ENCODE measurements at regions not wholly inside any gene's neighbourhood (a gene's known extent, or its start where the extent isn't known, plus 50 kb on each side); places are given as distances from the start of the nearest gene placed in this dataset.

GRCh38 chr20:20877079-20877478 lies 164.6 kb upstream of the RALGAPA2 start:
- Histone ChIP-seq H3K9me3 (replicated peaks) (no peaks in the 10 kb centered on the region), H3K27ac (replicated peaks) (no peak overlapping the region), H3K4me3 (no peak overlapping the region), H3K36me3 (no peaks in the 10 kb centered on the region), H3K4me1 (no peaks in the 10 kb centered on the region), H3K27me3 (ENCODE audit: low read depth) (peaks cover 79% of the 10 kb centered on the region)
- no peak for TF ChIP-seq CTCF (IDR thresholded peaks at IDR 0.05; ENCODE audit: borderline replicate concordance)
- intact Hi-C loops (cut with micrococcal nuclease) = no loop called here
- no peak for DNase-seq

- peaks cover 84% of the 10 kb centered on the region for H3K27me3 ChIP-seq (ENCODE audit: low read depth)
- H3K36me3 ChIP-seq = no peaks in the 10 kb centered on the region
- no peaks in the 10 kb centered on the region for H3K9me3 ChIP-seq (replicated peaks)
- intact Hi-C loops (cut with micrococcal nuclease) = no loop called here
- H3K27ac ChIP-seq (replicated peaks) = no peak overlapping the region
- no peak overlapping the region for H3K4me3 ChIP-seq
- no peaks in the 10 kb centered on the region for H3K4me1 ChIP-seq
- DNase-seq = no peak
- TF ChIP-seq CTCF (IDR thresholded peaks at IDR 0.05; ENCODE audit: borderline replicate concordance) = no peak
Measured at GRCh38 chr20:20875716-20876115, 163.3 kb upstream of the RALGAPA2 start.

GRCh38 chr20:20872428-20872827 lies 160.0 kb upstream of the RALGAPA2 start:
- no peak for TF ChIP-seq CTCF (IDR thresholded peaks at IDR 0.05; ENCODE audit: borderline replicate concordance)
- Histone ChIP-seq H3K9me3 (replicated peaks) (no peaks in the 10 kb centered on the region), H3K27me3 (ENCODE audit: low read depth) (peaks cover 91% of the 10 kb centered on the region), H3K4me3 (no peak overlapping the region), H3K36me3 (no peaks in the 10 kb centered on the region), H3K27ac (replicated peaks) (no peak overlapping the region), H3K4me1 (no peaks in the 10 kb centered on the region)
- intact Hi-C loops (cut with micrococcal nuclease) = no loop called here
- no peak for DNase-seq

- Histone ChIP-seq H3K27me3 (ENCODE audit: low read depth) (peaks cover 61% of the 10 kb centered on the region), H3K4me3 (no peak overlapping the region), H3K27ac (replicated peaks) (no peak overlapping the region), H3K4me1 (no peaks in the 10 kb centered on the region), H3K9me3 (replicated peaks) (no peaks in the 10 kb centered on the region), H3K36me3 (no peaks in the 10 kb centered on the region)
- no peak for DNase-seq
- TF ChIP-seq CTCF (IDR thresholded peaks at IDR 0.05; ENCODE audit: borderline replicate concordance) = no peak
- intact Hi-C loops (cut with micrococcal nuclease) = no loop called here
Measured at GRCh38 chr20:20869161-20869775, 156.8 kb upstream of the RALGAPA2 start.

- intact Hi-C loops (cut with micrococcal nuclease) = no loop called here
Measured at GRCh38 chr20:20864351-20865096, 152.1 kb upstream of the RALGAPA2 start.

More at GRCh38 chr20:20864351-20865096, 152.1 kb upstream of the RALGAPA2 start:
- Histone ChIP-seq H3K9me3 (replicated peaks) (no peaks in the 10 kb centered on the region), H3K36me3 (no peaks in the 10 kb centered on the region), H3K27me3 (ENCODE audit: low read depth) (peaks cover 51% of the 10 kb centered on the region), H3K4me3 (no peak overlapping the region), H3K4me1 (no peaks in the 10 kb centered on the region), H3K27ac (replicated peaks) (no peak overlapping the region)
- DNase-seq = no peak
- peak; percentile 28 for TF ChIP-seq CTCF (IDR thresholded peaks at IDR 0.05; ENCODE audit: borderline replicate concordance)
